Brain microvascular endothelial cell (primary cell): ENCODE measurements at regions not wholly inside any gene's neighbourhood (a gene's known extent, or its start where the extent isn't known, plus 50 kb on each side); places are given as distances from the start of the nearest gene placed in this dataset.

Experiments
- DNase-seq: peaks from one replicate; pipeline ENCODE4 v3.0.0-alpha.2; 2020
- H3K27ac ChIP-seq: fragments of 250-450 bp; sonication (Bioruptor Pico); 2 replicates; pipeline ENCODE4 v1.5.1; 2020; ENCODE audit warnings: mild to moderate bottlenecking, moderate library complexity
- H3K27me3 ChIP-seq: fragments of 250-450 bp; sonication (Bioruptor Pico); replicated peaks from 2 replicates; pipeline ENCODE4 v1.5.1; 2020; ENCODE audit warnings: mild to moderate bottlenecking
- H3K36me3 ChIP-seq: fragments of 250-450 bp; sonication (Bioruptor Pico); replicated peaks from 2 replicates; pipeline ENCODE4 v1.5.1; 2020; ENCODE audit warnings: mild to moderate bottlenecking
- H3K4me3 ChIP-seq: 2 replicates; pipeline ENCODE4 v1.5.1; 2011; ENCODE audit warnings: low read depth, mild to moderate bottlenecking, control low read depth, low read length, moderate library complexity
- CTCF ChIP-seq: IDR thresholded peaks from 2 replicates; pipeline ENCODE4 v1.5.1; 2011; ENCODE audit warnings: low read depth, mild to moderate bottlenecking, moderate library complexity, low read length, control low read depth, inconsistent platforms; ENCODE audit errors: missing control alignments
- in situ Hi-C: cut with HindIII; loops from 2 replicates; pipeline ENCODE4 v1.10.0; 2017; ENCODE audit warnings: low sequenced_read_pairs, low pct_ligation_motif_present

GRCh38 chr4:1497189-1497801, 91.1 kb upstream of the NKX1-1 start:
- no peak overlapping the region for H3K4me3 ChIP-seq
- DNase-seq = no peak
- TF ChIP-seq CTCF = no peak
- H3K27ac ChIP-seq = no peak overlapping the region
- in situ Hi-C loops = no loop called here
- no peaks in the 10 kb centered on the region for H3K27me3 ChIP-seq
- H3K36me3 ChIP-seq = no peaks in the 10 kb centered on the region

- no peak for DNase-seq
- TF ChIP-seq CTCF = no peak
- H3K36me3 ChIP-seq = no peaks in the 10 kb centered on the region
- no peaks in the 10 kb centered on the region for H3K27me3 ChIP-seq
- in situ Hi-C loops = no loop called here
- H3K4me3 ChIP-seq = no peak overlapping the region
- H3K27ac ChIP-seq = no peak overlapping the region
These were observed 89.9 kb upstream of the NKX1-1 start for GRCh38 chr4:1496116-1496642.

GRCh38 chr4:1495416-1496115, 89.3 kb upstream of the NKX1-1 start:
- H3K4me3 ChIP-seq = no peak overlapping the region
- no peak for TF ChIP-seq CTCF
- no peak overlapping the region for H3K27ac ChIP-seq
- H3K27me3 ChIP-seq = no peaks in the 10 kb centered on the region
- no peaks in the 10 kb centered on the region for H3K36me3 ChIP-seq
- in situ Hi-C loops = no loop called here
- DNase-seq = no peak

- DNase-seq = no peak
- H3K27me3 ChIP-seq = no peaks in the 10 kb centered on the region
- no peak overlapping the region for H3K4me3 ChIP-seq
- H3K27ac ChIP-seq = no peak overlapping the region
- in situ Hi-C loops = no loop called here
- no peaks in the 10 kb centered on the region for H3K36me3 ChIP-seq
- no peak for TF ChIP-seq CTCF
These were observed 88.4 kb upstream of the NKX1-1 start for GRCh38 chr4:1494416-1495315.

GRCh38 chr4:1493540-1494287, 87.5 kb upstream of the NKX1-1 start:
- Histone ChIP-seq H3K27me3 (no peaks in the 10 kb centered on the region), H3K4me3 (no peak overlapping the region), H3K27ac (no peak overlapping the region), H3K36me3 (no peaks in the 10 kb centered on the region)
- DNase-seq = no peak
- in situ Hi-C loops = no loop called here
- TF ChIP-seq CTCF = no peak
